Pons (tissue), 1 donor: ENCODE measurements at regions not wholly inside any gene's neighbourhood (a gene's known extent, or its start where the extent isn't known, plus 50 kb on each side); places are given as distances from the start of the nearest gene placed in this dataset.

Experiments used
- DNase-seq: peaks from one replicate; pipeline ENCODE4 v3.0.0-alpha.2; 2016; ENCODE audit warnings: low spot score

GRCh38 chr15:29873947-29874411, 51.7 kb upstream of the TJP1 start:
- no peak for DNase-seq

DNA sequence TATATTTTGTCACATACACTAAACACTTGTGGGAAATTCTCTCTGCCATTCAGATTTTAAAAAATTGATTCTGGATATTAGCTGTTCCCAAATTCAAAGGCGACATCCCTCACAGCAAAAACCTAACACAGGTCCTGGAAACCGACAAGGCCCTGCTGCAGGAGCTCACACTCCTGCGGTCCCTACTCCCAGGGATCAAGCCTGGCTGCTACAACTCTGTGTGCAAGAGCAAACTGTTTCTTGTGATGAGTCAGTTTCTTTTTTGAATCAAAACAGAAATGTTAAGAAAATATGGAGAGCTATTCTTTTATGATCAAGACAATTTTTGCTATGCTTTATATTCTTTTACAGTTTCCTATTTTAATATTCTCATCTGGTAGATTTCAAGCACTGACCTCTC, 51.0 kb upstream of the TJP1 start:
- no peak for DNase-seq

- DNase-seq: no peak
These were observed 50.4 kb upstream of the TJP1 start for GRCh38 chr15:29872716-29873115.
